Skeletal muscle satellite cell (primary cell): ENCODE measurements at regions not wholly inside any gene's neighbourhood (a gene's known extent, or its start where the extent isn't known, plus 50 kb on each side); places are given as distances from the start of the nearest gene placed in this dataset.

Experiments used
- H3K27me3 ChIP-seq: 2 replicates; pipeline ENCODE4 v1.7.0; 2013; ENCODE audit warnings: low read length; ENCODE audit not compliant: control insufficient read depth, insufficient read depth
- H3K36me3 ChIP-seq: 2 replicates; pipeline ENCODE4 v1.7.0; 2013; ENCODE audit warnings: mild to moderate bottlenecking, control low read depth, low read length; ENCODE audit not compliant: insufficient read depth
- H3K4me1 ChIP-seq: 2 replicates; pipeline ENCODE4 v1.7.0; 2013; ENCODE audit warnings: low read length; ENCODE audit not compliant: control insufficient read depth, insufficient read depth
- H3K4me2 ChIP-seq: 2 replicates; pipeline ENCODE4 v1.7.0; 2013; ENCODE audit warnings: mild to moderate bottlenecking, low read length
- H3K4me3 ChIP-seq: 2 replicates; pipeline ENCODE4 v1.7.0; 2013; ENCODE audit warnings: low read length
- H3K9ac ChIP-seq: 2 replicates; pipeline ENCODE4 v1.7.0; 2013; ENCODE audit warnings: mild to moderate bottlenecking, low read depth, low read length, moderate library complexity
- H3K9me3 ChIP-seq: replicated peaks from 2 replicates; pipeline ENCODE4 v1.7.0; 2013; ENCODE audit warnings: mild to moderate bottlenecking, control low read depth, low read length

DNA sequence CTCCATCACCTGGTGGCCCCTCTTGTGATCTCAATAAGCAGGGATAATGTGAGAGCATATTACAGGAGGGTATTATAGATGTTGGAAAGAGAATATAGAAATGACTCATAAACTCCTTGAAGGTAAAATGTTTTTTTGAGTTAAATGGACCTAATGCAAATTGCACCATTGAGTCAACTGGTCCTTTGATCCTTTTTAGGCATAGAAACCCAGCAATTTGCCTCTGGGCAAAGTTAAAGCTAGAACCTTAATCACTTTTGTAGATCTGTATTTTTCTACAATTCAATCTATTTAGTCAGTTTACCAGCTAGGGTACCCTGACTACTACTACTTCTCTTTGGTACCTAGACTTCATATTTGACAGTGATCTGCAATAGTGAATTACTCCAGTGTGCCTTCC, 71.8 kb upstream of the RNF152 start:
- Histone ChIP-seq H3K4me3 (no peak overlapping the region), H3K9me3 (no peaks in the 10 kb centered on the region), H3K9ac (no peak overlapping the region), H3K36me3 (no peaks in the 10 kb centered on the region), H3K4me2 (no peak overlapping the region), H3K4me1 (no peaks in the 10 kb centered on the region), H3K27me3 (no peaks in the 10 kb centered on the region)

- Histone ChIP-seq H3K9ac (no peak overlapping the region), H3K4me1 (no peaks in the 10 kb centered on the region), H3K27me3 (no peaks in the 10 kb centered on the region), H3K9me3 (no peaks in the 10 kb centered on the region), H3K4me3 (no peak overlapping the region), H3K36me3 (no peaks in the 10 kb centered on the region), H3K4me2 (no peak overlapping the region)
Observed at GRCh38 chr18:61963705-61964104, 70.9 kb upstream of the RNF152 start.

DNA sequence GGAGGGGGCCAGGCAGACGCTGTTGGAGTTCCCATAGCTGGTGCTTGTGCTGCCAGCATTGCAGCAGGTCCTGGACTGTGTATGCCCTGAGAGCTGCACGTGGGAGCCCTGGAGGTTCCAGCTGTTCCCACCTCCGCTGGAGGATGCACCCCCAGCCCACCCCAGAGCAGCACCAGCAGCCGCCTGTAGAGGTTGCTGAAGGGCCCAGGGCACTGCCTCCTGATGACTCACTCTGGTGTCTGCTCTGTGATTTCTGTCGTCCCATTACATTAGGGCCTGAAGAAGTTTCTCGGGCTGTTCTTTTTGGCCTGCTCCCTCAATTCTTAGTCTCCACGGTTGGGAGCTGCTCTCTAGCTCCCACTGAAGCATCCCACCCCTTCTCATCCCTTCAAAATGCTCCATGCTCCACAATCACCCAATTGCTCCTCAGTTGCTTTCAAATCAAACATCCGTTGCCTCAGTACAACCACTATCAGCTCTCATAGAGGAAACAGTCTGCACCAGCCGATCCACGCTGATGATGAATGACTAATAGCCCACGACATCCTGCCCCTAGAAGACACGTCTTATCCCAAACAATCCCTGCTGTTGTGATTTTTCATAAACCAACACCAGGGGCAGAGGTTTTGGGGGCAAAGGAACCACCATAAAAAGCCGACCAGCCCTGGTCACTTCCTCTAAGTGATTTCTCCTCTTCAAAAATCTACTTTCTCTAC, 65.2 kb upstream of the RNF152 start:
- no peak overlapping the region for H3K9ac ChIP-seq
- H3K27me3 ChIP-seq: no peaks in the 10 kb centered on the region
- no peaks in the 10 kb centered on the region for H3K9me3 ChIP-seq
- H3K4me2 ChIP-seq: no peak overlapping the region
- H3K4me3 ChIP-seq: no peak overlapping the region
- H3K36me3 ChIP-seq: no peaks in the 10 kb centered on the region
- H3K4me1 ChIP-seq: peaks cover 7% of the 10 kb centered on the region

DNA sequence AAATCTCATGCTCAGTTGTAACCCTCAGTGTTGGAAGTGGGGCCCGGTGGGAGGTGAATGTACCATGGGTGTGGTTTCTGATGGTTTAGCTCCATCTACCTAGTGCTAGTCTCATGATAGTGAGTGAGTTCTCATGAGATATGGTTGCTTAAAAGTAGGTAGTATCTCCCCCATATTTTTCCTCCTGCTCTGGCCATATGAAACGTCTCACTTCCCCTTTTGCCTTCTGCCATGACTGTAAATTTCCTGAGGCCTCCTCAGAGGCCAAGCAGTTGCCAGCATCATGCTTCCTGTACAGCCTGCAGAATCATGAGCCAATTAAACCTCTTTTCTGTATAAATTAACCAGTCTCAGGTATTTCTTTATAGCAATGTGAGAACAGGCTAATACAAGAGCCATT, 62.8 kb upstream of the RNF152 start:
- Histone ChIP-seq H3K4me2 (no peak overlapping the region), H3K27me3 (no peaks in the 10 kb centered on the region), H3K9ac (no peak overlapping the region), H3K4me3 (no peak overlapping the region), H3K4me1 (peaks cover 12% of the 10 kb centered on the region), H3K9me3 (no peaks in the 10 kb centered on the region), H3K36me3 (no peaks in the 10 kb centered on the region)

- H3K27me3 ChIP-seq: no peaks in the 10 kb centered on the region
- H3K4me1 ChIP-seq: peaks cover 19% of the 10 kb centered on the region
- H3K9me3 ChIP-seq: no peaks in the 10 kb centered on the region
- H3K4me3 ChIP-seq: no peak overlapping the region
- no peaks in the 10 kb centered on the region for H3K36me3 ChIP-seq
- H3K9ac ChIP-seq: no peak overlapping the region
- no peak overlapping the region for H3K4me2 ChIP-seq
Observed at GRCh38 chr18:61954096-61954746, 61.4 kb upstream of the RNF152 start.

DNA sequence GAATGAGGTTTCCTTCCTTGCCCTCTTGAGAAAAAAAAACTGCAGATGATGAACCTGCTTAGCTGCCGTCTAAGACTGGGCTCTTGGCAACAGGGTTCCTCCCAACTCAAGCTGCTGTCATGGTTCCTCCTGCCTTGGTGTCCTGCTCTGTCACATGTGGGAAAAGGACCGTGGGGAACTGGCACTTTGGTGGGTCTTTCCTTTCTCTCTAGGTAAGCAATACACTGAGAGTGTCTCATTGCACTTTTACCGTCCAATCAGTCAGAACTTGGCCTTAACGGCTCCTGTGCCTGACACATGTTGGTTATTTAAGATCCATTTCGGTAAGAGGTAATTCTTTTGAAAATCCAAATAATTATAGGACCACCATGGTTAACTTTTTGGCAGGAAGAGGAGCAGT, 60.8 kb upstream of the RNF152 start:
- no peaks in the 10 kb centered on the region for H3K27me3 ChIP-seq

DNA sequence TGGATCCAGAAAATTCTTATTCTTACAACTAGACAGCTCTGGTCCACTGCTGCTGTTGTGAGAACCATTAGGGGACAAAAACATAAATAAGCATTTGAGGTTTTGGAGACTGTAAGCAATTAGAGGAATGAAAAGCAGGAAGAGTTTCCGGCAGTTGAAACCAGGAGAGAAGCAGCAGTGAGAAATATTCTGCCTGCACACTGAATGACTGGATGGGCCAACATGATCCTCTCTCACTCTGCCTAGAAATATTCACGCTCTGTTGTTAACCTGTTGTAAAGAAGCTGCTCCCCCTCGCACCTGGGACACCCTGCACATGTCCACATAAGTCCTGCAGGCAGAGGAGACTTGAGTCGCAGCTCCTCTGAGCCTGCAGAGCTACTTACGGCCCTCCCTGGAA, 60.4 kb upstream of the RNF152 start:
- Histone ChIP-seq H3K9ac (no peak overlapping the region), H3K9me3 (no peaks in the 10 kb centered on the region), H3K4me3 (no peak overlapping the region), H3K27me3 (no peaks in the 10 kb centered on the region), H3K4me2 (no peak overlapping the region), H3K4me1 (peaks cover 16% of the 10 kb centered on the region), H3K36me3 (no peaks in the 10 kb centered on the region)

More for the DNA sequence above, 60.8 kb upstream of the RNF152 start:
- Histone ChIP-seq H3K4me1 (peaks cover 19% of the 10 kb centered on the region), H3K9me3 (no peaks in the 10 kb centered on the region), H3K36me3 (no peaks in the 10 kb centered on the region), H3K4me2 (no peak overlapping the region), H3K9ac (no peak overlapping the region), H3K4me3 (no peak overlapping the region)

- H3K4me1 ChIP-seq: peaks cover 12% of the 10 kb centered on the region
- no peaks in the 10 kb centered on the region for H3K27me3 ChIP-seq
- H3K4me2 ChIP-seq: no peak overlapping the region
- H3K9me3 ChIP-seq: no peaks in the 10 kb centered on the region
- H3K4me3 ChIP-seq: no peak overlapping the region
- H3K9ac ChIP-seq: no peak overlapping the region
- H3K36me3 ChIP-seq: no peaks in the 10 kb centered on the region
Observed at GRCh38 chr18:61951396-61951795, 58.6 kb upstream of the RNF152 start.

DNA sequence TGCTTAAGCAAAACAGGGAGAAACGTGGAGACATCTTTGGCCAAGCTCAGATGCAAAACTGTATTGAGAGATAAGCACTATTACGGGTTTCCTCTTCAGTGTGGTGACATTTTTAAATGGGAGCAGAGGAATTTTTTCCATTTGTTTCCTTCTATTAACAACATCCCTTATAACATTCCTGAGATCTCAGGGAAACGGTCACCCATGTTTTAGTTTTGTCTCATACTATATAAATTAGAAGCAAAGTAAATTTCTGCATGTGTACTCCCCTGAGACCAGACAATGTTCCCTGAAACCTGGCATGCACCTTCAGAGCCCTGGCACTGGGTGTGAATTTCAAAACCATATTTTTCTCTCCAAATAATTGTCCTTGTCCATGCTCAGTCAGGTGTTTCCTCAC, 57.6 kb upstream of the RNF152 start:
- H3K9me3 ChIP-seq: no peaks in the 10 kb centered on the region
- no peak overlapping the region for H3K9ac ChIP-seq
- no peaks in the 10 kb centered on the region for H3K27me3 ChIP-seq
- H3K4me2 ChIP-seq: peak overlapping the region; percentile 68
- H3K4me3 ChIP-seq: peak overlapping the region; percentile 33
- no peaks in the 10 kb centered on the region for H3K36me3 ChIP-seq
- H3K4me1 ChIP-seq: peaks cover 12% of the 10 kb centered on the region

DNA sequence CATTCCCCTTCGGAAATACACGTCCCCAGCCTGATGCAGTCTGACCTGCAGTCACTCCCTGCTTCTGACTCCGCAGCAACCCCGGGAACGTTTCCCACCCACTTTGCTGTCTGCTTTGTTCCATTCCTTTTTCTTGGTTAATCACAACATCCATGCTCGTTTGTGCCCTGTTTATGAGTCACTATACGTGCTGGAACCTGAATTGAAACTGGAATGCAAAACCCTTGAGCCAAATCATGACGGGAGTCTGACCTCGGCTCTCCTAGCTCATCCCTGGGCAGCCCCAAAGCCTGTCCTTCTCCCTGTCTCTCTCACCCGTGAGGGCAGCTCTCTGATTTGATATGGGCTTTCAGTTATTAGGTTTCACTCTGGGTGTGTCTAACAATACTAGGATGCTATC, 57.1 kb upstream of the RNF152 start:
- peak overlapping the region; percentile 33 for H3K4me3 ChIP-seq
- no peaks in the 10 kb centered on the region for H3K36me3 ChIP-seq
- no peak overlapping the region for H3K9ac ChIP-seq
- no peaks in the 10 kb centered on the region for H3K27me3 ChIP-seq
- peak overlapping the region; percentile 68 for H3K4me2 ChIP-seq
- H3K9me3 ChIP-seq: no peaks in the 10 kb centered on the region
- H3K4me1 ChIP-seq: peaks cover 12% of the 10 kb centered on the region

- Histone ChIP-seq H3K36me3 (no peaks in the 10 kb centered on the region), H3K4me3 (no peak overlapping the region), H3K9ac (no peak overlapping the region), H3K4me2 (no peak overlapping the region), H3K27me3 (no peaks in the 10 kb centered on the region), H3K9me3 (no peaks in the 10 kb centered on the region), H3K4me1 (peaks cover 12% of the 10 kb centered on the region)
Observed at GRCh38 chr18:61948846-61949438, 56.1 kb upstream of the RNF152 start.
